Loucy (cell line): ENCODE measurements at regions not wholly inside any gene's neighbourhood (a gene's known extent, or its start where the extent isn't known, plus 50 kb on each side); places are given as distances from the start of the nearest gene placed in this dataset.

ENCODE experiments used
- H2AFZ ChIP-seq: fragments of 200-600 bp; sonication (generic); 2 replicates; pipeline ENCODE4 v1.6.0; 2016; ENCODE audit warnings: antibody characterized with exemption, mild to moderate bottlenecking, low read length, moderate library complexity
- H3F3A ChIP-seq: fragments of 200-600 bp; 2 replicates; pipeline ENCODE4 v1.6.0; 2016; ENCODE audit warnings: antibody characterized with exemption, low read depth, mild to moderate bottlenecking
- H3K27me3 ChIP-seq: fragments of 200-600 bp; sonication (generic); 2 replicates; pipeline ENCODE4 v1.6.1; 2014; ENCODE audit warnings: low read length, mild to moderate bottlenecking; ENCODE audit not compliant: insufficient read depth, poor library complexity, severe bottlenecking
- H3K36me3 ChIP-seq: fragments of 200-600 bp; sonication (generic); 2 replicates; pipeline ENCODE4 v1.6.1; 2016; ENCODE audit warnings: low read length; ENCODE audit not compliant: insufficient read depth
- H3K4me1 ChIP-seq: fragments of 200-600 bp; sonication (generic); 2 replicates; pipeline ENCODE4 v1.5.1; 2014; ENCODE audit warnings: low read length, mild to moderate bottlenecking; ENCODE audit not compliant: insufficient read depth, poor library complexity, severe bottlenecking
- H3K4me2 ChIP-seq: fragments of 200-600 bp; sonication (generic); 2 replicates; pipeline ENCODE4 v1.6.0; 2014; ENCODE audit warnings: antibody characterized with exemption, low read length, low read depth, mild to moderate bottlenecking; ENCODE audit not compliant: poor library complexity, severe bottlenecking
- H3K4me3 ChIP-seq: fragments of 200-600 bp; sonication (generic); 2 replicates; pipeline ENCODE4 v1.5.1; 2014; ENCODE audit warnings: low read length, mild to moderate bottlenecking, mixed read lengths; ENCODE audit not compliant: poor library complexity, severe bottlenecking
- H3K79me2 ChIP-seq: fragments of 200-600 bp; sonication (generic); 2 replicates; pipeline ENCODE4 v1.6.1; 2014; ENCODE audit warnings: low read length; ENCODE audit not compliant: insufficient read depth
- H3K9ac ChIP-seq: fragments of 200-600 bp; sonication (generic); 2 replicates; pipeline ENCODE4 v1.6.0; 2014; ENCODE audit warnings: mild to moderate bottlenecking, low read depth, low read length, moderate library complexity; ENCODE audit not compliant: poor library complexity, severe bottlenecking
- H3K9me2 ChIP-seq: fragments of 200-600 bp; sonication (generic); replicated peaks from 2 replicates; pipeline ENCODE4 v1.6.1; 2016; ENCODE audit warnings: low read depth, low read length, mixed read lengths
- H3K9me3 ChIP-seq: fragments of 200-600 bp; sonication (generic); 2 replicates; pipeline ENCODE4 v1.6.1; 2014; ENCODE audit warnings: mild to moderate bottlenecking, antibody characterized with exemption, low read length, low read depth; ENCODE audit not compliant: insufficient read depth
- H4K20me1 ChIP-seq: fragments of 200-600 bp; sonication (generic); 2 replicates; pipeline ENCODE4 v1.6.0; 2014; ENCODE audit warnings: antibody characterized with exemption, low read length, mild to moderate bottlenecking; ENCODE audit not compliant: insufficient read depth, poor library complexity, severe bottlenecking
- CTCF ChIP-seq: fragments of 200-600 bp; sonication (generic); conservative IDR thresholded peaks from 2 replicates; pipeline ENCODE4 v1.5.1; 2014; ENCODE audit warnings: mild to moderate bottlenecking, antibody characterized with exemption, low read length
- EZH2phosphoT487 ChIP-seq: fragments of 200-600 bp; IDR thresholded peaks from 2 replicates; pipeline ENCODE4 v1.6.1; 2018; ENCODE audit warnings: antibody characterized with exemption, mild to moderate bottlenecking, moderate library complexity, borderline replicate concordance

GRCh38 chr12:116456330-116457082, 102.7 kb upstream of the MAP1LC3B2 start:
- no peaks in the 10 kb centered on the region for H3K79me2 ChIP-seq
- H3K9me3 ChIP-seq: no peaks in the 10 kb centered on the region
- H4K20me1 ChIP-seq: no peaks in the 10 kb centered on the region
- H3K27me3 ChIP-seq: no peaks in the 10 kb centered on the region
- no peak overlapping the region for H3K4me2 ChIP-seq
- TF ChIP-seq CTCF (no peak), EZH2phosphoT487 (no peak)
- no peaks in the 10 kb centered on the region for H3F3A ChIP-seq
- no peaks in the 10 kb centered on the region for H3K9me2 ChIP-seq
- H3K9ac ChIP-seq: no peak overlapping the region
- no peak overlapping the region for H2AFZ ChIP-seq
- no peaks in the 10 kb centered on the region for H3K36me3 ChIP-seq
- peaks cover 6% of the 10 kb centered on the region for H3K4me1 ChIP-seq
- no peak overlapping the region for H3K4me3 ChIP-seq

- Histone ChIP-seq H3K4me1 (peaks cover 3% of the 10 kb centered on the region), H3K79me2 (no peaks in the 10 kb centered on the region), H3K4me2 (no peak overlapping the region), H3K27me3 (no peaks in the 10 kb centered on the region), H2AFZ (no peak overlapping the region), H3K36me3 (no peaks in the 10 kb centered on the region), H4K20me1 (no peaks in the 10 kb centered on the region), H3F3A (no peaks in the 10 kb centered on the region), H3K9ac (no peak overlapping the region), H3K4me3 (no peak overlapping the region), H3K9me3 (no peaks in the 10 kb centered on the region), H3K9me2 (no peaks in the 10 kb centered on the region)
- no peak for TF ChIP-seq CTCF
- no peak for TF ChIP-seq EZH2phosphoT487
Observed at GRCh38 chr12:116458492-116458891, 100.7 kb upstream of the MAP1LC3B2 start.

GRCh38 chr12:116459011-116459875, 99.9 kb upstream of the MAP1LC3B2 start:
- no peaks in the 10 kb centered on the region for H3K79me2 ChIP-seq
- H3K9me3 ChIP-seq: no peaks in the 10 kb centered on the region
- H4K20me1 ChIP-seq: no peaks in the 10 kb centered on the region
- H3K27me3 ChIP-seq: no peaks in the 10 kb centered on the region
- no peak overlapping the region for H2AFZ ChIP-seq
- no peaks in the 10 kb centered on the region for H3K9me2 ChIP-seq
- H3K4me2 ChIP-seq: no peak overlapping the region
- no peaks in the 10 kb centered on the region for H3K4me1 ChIP-seq
- H3K4me3 ChIP-seq: no peak overlapping the region
- H3F3A ChIP-seq: no peaks in the 10 kb centered on the region
- H3K36me3 ChIP-seq: no peaks in the 10 kb centered on the region
- H3K9ac ChIP-seq: no peak overlapping the region
- no peak for TF ChIP-seq EZH2phosphoT487
- TF ChIP-seq CTCF: no peak
